Transverse colon (tissue), 3 donors: ENCODE measurements at regions not wholly inside any gene's neighbourhood (a gene's known extent, or its start where the extent isn't known, plus 50 kb on each side); places are given as distances from the start of the nearest gene placed in this dataset.
A peak's percentile ranks its signal among the peaks of the same experiment; 100 is the strongest.

ENCODE experiments used
- CTCF ChIP-seq, 5 experiments: fragments of 200-600 bp in 3 of 5; fragments of 450-650 bp in 2 of 5; sonication (generic) in 3 of 5; IDR thresholded peaks; 1 replicate in 2 of 5; 2 replicates in 3 of 5; pipeline ENCODE4 v1.5.1; 2016 to 2017; ENCODE audit warnings: antibody characterized with exemption in 5 of 5, inconsistent platforms in 3 of 5, mild to moderate bottlenecking in 2 of 5, moderate library complexity in 1 of 5
- EP300 ChIP-seq: sonication (generic); formaldehyde crosslinking; IDR thresholded peaks from one replicate; pipeline ENCODE4 v1.6.1; 2017; ENCODE audit warnings: antibody characterized with exemption, low read depth
- POLR2A ChIP-seq: fragments of 450-650 bp; IDR thresholded peaks from one replicate; pipeline ENCODE4 v1.6.1; 2016; ENCODE audit warnings: antibody characterized with exemption, mild to moderate bottlenecking, moderate library complexity

GRCh38 chr1:102191723-102192122, 195.0 kb upstream of the OLFM3 start:
- TF ChIP-seq EP300 (no peak), POLR2A (no peak), CTCF (IDR thresholded peaks at IDR 0.05) (peak; percentile 24 to 65 (median 45))
